RKO (cell line): ENCODE measurements at regions not wholly inside any gene's neighbourhood (a gene's known extent, or its start where the extent isn't known, plus 50 kb on each side); places are given as distances from the start of the nearest gene placed in this dataset.
A peak's percentile ranks its signal among the peaks of the same experiment; 100 is the strongest.

Source experiments
- DNase-seq: peaks from one replicate; pipeline ENCODE4 v3.0.0-alpha.2; 2016; ENCODE audit warnings: low spot score

DNA sequence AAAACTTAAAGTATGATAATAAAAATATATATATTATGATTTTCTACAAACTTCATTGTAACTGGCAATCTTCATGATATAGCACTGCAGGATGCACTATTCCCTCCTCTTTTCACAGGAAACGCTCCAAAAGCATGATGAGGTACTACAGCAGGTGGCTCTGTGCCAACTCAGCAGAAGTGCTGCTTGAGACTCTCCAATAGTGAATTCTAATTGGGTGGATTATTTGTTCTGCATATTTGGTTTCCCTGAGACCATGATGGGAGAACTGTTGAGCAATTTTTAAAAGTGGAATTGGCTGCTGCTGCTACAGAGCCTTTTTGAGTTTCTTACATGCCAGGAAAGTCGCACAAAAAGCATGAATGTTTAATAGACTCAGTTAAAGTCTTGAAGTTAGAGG, 1782.4 kb upstream of the PCDH20 start:
- no peak for DNase-seq

GRCh38 chr13:63195726-63196125, 1780.1 kb upstream of the PCDH20 start:
- DNase-seq, result no peak

DNA sequence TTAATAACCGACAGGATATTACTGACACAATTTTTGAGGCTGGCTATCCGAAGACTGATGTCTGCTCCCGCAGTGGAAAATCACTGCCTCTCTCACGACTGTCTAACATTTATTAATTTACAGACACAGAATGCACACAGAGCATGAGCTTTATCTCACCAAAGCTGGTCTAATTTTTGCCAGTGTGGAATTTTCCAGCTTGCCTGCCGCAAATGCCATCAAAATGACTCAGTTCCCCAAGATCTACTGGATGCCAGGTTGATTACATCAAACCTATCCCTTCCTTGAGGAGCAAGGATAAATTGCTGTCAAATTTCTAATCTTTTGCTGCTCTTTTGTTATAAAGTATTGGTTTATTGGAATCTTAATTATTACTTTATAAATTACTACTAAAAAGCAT, 1775.1 kb upstream of the PCDH20 start:
- DNase-seq, result no peak

DNA sequence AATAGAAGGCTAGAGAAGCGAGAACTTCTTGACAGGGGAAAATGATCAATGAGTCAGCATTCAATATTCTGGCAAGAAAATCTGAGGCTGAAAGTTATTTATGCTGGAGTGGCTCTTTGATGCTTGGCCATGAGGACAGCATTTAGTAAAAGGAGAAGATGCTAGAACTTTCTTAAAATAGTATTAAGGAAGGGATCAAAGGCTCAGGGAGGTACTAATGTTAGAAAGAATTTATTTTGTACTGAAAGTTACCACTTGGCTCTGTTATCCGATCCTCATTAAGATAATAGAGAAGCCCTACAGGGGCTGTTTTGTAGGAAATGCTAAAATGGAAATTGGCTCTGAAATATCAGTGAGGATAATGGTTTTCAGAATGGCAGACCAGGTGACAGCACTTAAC, 1774.6 kb upstream of the PCDH20 start:
- DNase-seq, result no peak

DNA sequence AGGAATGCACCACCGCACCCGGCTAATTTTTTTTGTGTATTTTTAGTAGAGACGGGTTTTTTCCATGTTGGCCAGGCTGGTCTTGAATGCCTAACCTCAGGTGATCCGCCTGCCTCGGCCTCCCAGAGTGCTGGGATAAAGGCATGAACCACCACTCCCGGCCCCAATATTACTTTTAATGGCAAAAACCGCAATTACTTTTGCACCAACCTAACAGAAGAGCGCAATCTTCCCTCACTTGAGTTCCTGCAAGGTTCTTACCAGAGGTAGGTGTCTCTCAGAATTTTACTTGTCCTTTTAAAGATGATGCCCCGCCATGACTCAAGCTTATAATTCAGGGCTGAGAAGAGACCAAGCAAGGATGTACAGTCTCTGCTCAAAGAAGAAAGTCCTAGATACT, 1774.1 kb upstream of the PCDH20 start:
- DNase-seq, result no peak

DNA sequence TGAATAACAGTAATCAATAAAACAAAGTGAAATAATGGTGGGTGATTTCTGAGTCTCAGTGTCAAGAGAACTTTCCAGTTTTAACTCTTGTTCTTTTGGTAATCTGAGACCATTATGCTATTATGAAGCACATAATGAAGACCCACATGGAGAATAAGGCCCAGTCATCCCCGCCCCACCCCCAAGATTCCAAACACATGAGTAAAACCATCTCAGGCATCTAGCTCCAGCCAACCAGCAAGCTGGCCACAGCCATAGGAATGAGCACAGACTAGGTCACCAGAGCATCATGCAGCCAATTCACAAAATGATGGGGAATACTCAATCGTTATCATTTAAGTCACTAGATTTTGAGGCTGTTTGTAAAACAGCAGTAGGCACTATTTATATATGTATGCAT, 1769.0 kb upstream of the PCDH20 start:
- peak; percentile 50 for DNase-seq

GRCh38 chr13:63175536-63175935, 1759.9 kb upstream of the PCDH20 start:
- no peak for DNase-seq

DNA sequence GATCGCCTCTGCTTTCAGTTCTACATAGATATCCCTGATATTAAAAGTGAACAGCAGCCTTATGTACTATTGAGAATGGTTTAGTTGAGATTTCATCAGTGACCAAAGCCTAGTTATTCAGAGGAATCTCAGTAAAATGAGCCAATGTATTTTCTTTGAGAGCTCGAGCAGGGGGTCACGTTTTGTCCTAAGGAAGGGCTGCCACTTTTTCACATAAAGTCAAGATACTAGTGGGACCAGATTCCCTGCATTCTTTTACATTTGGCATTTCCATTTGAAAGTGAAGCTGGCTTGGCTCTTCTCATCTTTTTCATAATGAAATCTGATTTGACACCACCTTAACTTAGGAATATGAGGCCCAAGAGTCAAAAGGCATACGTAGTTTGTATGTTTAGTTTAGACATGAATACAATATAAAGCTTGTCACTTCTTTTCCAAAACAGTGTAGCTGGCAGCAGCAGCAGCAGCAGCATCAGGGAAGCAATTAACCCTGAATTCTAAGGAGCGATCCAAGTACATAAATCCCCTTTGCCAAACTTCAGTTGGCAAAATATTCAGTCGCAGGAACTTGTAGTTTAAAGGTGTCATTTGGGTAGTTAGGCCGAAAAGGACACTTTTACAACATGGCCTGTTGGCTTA, 1752.2 kb upstream of the PCDH20 start:
- DNase-seq, result no peak

GRCh38 chr13:63166345-63166744, 1750.7 kb upstream of the PCDH20 start:
- no peak for DNase-seq

- no peak for DNase-seq
These were observed 1748.3 kb upstream of the PCDH20 start for GRCh38 chr13:63163903-63164302.

DNA sequence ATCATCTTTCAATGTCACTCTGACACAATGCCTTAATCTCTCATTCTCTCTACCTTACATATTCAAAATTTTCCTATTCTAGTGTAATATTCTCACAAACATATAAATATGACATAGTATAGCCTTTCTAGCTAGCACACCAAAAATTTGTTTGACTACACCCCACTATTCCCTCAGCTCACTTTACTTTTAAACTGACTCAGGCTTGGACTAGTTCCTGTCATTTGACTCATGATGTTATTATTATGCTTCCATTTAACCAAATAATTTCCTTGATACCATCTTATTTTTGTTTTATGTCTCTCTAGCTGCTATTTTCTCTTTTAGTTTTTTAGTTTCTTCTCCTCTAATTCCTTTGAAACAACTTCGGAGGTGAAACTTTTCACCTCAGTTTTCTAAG, 1745.6 kb upstream of the PCDH20 start:
- no peak for DNase-seq

- DNase-seq, result no peak
These were observed 1741.2 kb upstream of the PCDH20 start for GRCh38 chr13:63156816-63157215.

DNA sequence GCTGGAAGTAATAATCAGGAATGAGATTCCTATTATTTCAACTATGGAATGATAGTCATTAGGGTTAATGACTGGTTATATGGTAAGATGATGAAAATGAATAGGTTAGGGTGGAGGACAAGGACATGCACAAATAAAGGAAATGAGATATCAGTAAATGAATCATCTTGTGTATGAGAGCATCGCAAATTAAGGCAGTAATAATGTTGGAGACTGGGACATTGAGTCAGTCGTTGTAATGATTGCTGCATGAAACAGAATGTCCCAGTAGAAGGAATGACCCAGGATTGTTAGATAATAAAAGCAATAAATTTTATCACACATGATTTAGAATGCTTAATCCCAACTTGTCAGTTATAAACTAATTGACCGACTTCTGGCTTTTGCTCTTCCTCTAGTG, 1733.7 kb upstream of the PCDH20 start:
- no peak for DNase-seq

- no peak for DNase-seq
These were observed 1723.6 kb upstream of the PCDH20 start for GRCh38 chr13:63139277-63139676.

- no peak for DNase-seq
These were observed 1714.3 kb upstream of the PCDH20 start for GRCh38 chr13:63129995-63130394.

- DNase-seq, result no peak
These were observed 1713.1 kb upstream of the PCDH20 start for GRCh38 chr13:63128716-63129115.

GRCh38 chr13:63124863-63125262, 1709.2 kb upstream of the PCDH20 start:
- peak; percentile 56 for DNase-seq

GRCh38 chr13:63120883-63121282, 1705.2 kb upstream of the PCDH20 start:
- no peak for DNase-seq

- no peak for DNase-seq
These were observed 1702.1 kb upstream of the PCDH20 start for GRCh38 chr13:63117710-63118109.

GRCh38 chr13:63112799-63113395, 1697.2 kb upstream of the PCDH20 start:
- DNase-seq, result no peak

GRCh38 chr13:63110466-63110865, 1694.8 kb upstream of the PCDH20 start:
- DNase-seq, result no peak

GRCh38 chr13:63107179-63107943, 1691.7 kb upstream of the PCDH20 start:
- no peak for DNase-seq

- DNase-seq, result no peak
These were observed 1679.1 kb upstream of the PCDH20 start for GRCh38 chr13:63094717-63095116.
